ENCODE measurements at regions not wholly inside any gene's neighbourhood (a gene's known extent, or its start where the extent isn't known, plus 50 kb on each side); places are given as distances from the start of the nearest gene placed in this dataset.

DNA sequence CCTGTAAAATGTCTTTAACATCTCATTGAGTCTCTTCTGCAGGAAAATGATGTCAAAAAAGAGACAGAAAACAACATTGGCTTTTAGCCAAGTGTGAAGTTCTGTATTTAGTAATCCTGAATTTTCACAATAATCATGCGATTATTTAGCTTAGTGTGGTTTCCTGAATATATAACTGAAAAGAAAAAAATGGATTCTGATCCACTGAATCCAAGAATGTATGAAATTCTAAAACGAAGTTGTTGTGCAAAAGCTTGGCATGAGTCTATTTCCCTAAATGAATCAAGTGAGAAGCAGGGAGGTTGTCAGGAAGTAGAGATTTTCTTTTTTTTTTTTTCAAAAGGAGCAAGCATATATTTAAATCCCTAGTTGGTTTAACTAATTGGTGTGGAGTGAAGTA, 145.9 kb upstream of the CDH6 start:
- no peaks in the 10 kb centered on the region for H3K27me3 ChIP-seq
- H3K27ac ChIP-seq, result no peak overlapping the region
- TF ChIP-seq, protein P1, sequence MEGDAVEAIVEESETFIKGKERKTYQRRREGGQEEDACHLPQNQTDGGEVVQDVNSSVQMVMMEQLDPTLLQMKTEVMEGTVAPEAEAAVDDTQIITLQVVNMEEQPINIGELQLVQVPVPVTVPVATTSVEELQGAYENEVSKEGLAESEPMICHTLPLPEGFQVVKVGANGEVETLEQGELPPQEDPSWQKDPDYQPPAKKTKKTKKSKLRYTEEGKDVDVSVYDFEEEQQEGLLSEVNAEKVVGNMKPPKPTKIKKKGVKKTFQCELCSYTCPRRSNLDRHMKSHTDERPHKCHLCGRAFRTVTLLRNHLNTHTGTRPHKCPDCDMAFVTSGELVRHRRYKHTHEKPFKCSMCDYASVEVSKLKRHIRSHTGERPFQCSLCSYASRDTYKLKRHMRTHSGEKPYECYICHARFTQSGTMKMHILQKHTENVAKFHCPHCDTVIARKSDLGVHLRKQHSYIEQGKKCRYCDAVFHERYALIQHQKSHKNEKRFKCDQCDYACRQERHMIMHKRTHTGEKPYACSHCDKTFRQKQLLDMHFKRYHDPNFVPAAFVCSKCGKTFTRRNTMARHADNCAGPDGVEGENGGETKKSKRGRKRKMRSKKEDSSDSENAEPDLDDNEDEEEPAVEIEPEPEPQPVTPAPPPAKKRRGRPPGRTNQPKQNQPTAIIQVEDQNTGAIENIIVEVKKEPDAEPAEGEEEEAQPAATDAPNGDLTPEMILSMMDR (IDR thresholded peaks at IDR 0.05), result no peak
- no peaks in the 10 kb centered on the region for H3K9me3 ChIP-seq
- H3K36me3 ChIP-seq, result no peaks in the 10 kb centered on the region
- no peak for DNase-seq (ENCODE audit: low spot score)
- H3K4me3 ChIP-seq, result no peak overlapping the region
- H3K4me1 ChIP-seq, result no peaks in the 10 kb centered on the region

DNA sequence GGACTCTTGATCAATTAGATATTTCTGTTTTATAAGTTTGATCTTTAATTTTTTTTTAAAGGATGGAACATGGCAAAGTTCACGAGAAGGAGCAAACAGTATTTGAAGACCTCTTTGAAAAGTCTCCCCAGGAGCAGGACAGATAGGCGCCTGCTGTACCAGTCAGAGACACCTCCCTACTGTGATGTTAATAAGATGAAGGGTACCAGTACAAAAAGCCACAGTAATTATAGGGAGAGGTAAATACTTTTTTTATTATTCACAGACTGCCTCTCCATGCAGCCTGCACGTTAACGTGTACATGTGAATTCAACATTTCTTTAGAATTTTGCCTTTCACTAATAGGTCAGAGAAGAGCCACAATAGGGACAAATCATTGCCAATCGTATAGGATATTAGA, 146.5 kb upstream of the CDH6 start:
- Histone ChIP-seq H3K27ac (no peak overlapping the region), H3K36me3 (no peaks in the 10 kb centered on the region), H3K27me3 (no peaks in the 10 kb centered on the region), H3K4me3 (no peak overlapping the region), H3K4me1 (no peaks in the 10 kb centered on the region), H3K9me3 (no peaks in the 10 kb centered on the region)
- DNase-seq (ENCODE audit: low spot score), result no peak
- TF ChIP-seq, protein P1 (IDR thresholded peaks at IDR 0.05), result no peak

DNA sequence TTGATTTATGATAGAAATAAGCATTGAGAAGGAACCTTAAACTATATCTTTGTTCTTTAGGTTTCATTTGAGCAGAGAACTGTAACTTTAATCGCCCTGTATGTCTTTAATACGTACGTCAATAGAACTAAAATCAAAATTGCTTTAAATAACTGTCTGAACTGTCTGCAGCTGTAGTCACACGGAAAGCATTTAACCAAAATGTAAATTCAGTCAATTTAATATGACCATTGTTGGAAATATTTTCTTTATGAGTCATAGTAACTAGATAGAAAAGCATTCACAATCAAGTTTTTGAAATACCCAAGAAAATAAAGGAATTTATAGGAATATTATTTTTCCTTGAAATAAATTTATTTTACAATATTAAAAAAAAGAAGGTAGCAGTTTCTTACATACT, 157.1 kb upstream of the CDH6 start:
- Histone ChIP-seq H3K9me3 (peaks cover 0 to 9% of the 10 kb centered on the region in 2 donors), H3K4me1 (no peaks in the 10 kb centered on the region), H3K27ac (no peak overlapping the region), H3K27me3 (no peaks in the 10 kb centered on the region), H3K36me3 (no peaks in the 10 kb centered on the region), H3K4me3 (no peak overlapping the region)
- TF ChIP-seq, protein P1 (IDR thresholded peaks at IDR 0.05), result no peak
- DNase-seq (ENCODE audit: low spot score), result no peak

DNA sequence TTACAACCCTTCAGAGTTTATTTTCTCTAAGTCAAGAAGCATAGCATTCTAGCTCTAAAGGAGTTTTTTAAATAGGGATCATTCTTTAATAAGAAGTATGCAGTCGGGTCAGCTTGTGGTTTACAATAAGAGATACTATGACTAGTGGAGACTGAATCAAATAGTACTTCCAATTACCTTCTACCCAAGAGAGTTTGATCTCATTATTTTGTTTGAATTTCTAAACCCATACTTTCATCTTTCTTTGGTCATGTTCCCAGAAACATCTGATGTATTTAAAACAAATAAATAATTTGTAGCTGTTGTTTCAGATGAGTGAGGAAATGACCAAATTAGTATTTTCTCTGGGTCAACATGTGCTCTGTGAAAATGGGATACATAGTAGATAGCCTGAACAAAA, 160.2 kb upstream of the CDH6 start:
- no peaks in the 10 kb centered on the region for H3K27me3 ChIP-seq
- no peaks in the 10 kb centered on the region for H3K9me3 ChIP-seq
- no peak overlapping the region for H3K4me3 ChIP-seq
- H3K36me3 ChIP-seq, result no peaks in the 10 kb centered on the region
- DNase-seq (ENCODE audit: low spot score), result no peak
- TF ChIP-seq, protein P1 (IDR thresholded peaks at IDR 0.05), result no peak
- H3K27ac ChIP-seq, result no peak overlapping the region
- no peaks in the 10 kb centered on the region for H3K4me1 ChIP-seq

DNA sequence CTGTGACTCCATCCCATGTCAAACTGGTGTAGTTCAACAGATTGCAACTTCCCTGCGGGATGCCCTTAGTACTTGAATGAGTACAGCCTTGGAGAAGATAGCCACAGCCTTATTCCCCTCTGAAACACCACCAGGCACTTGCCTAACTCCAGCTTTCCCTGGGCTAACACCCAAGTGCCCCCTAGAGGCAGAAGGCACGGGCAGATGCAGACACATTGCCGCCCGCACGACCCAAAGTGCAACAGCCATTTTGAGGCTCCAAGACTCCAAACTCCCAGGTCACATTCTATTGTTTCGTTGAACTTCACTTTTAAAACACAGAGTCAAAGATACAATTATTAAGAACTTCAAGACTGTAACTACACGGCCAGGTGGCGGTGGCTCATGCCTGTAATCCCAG, 163.6 kb upstream of the CDH6 start:
- H3K27ac ChIP-seq, result no peak overlapping the region
- no peak for DNase-seq (ENCODE audit: low spot score)

DNA sequence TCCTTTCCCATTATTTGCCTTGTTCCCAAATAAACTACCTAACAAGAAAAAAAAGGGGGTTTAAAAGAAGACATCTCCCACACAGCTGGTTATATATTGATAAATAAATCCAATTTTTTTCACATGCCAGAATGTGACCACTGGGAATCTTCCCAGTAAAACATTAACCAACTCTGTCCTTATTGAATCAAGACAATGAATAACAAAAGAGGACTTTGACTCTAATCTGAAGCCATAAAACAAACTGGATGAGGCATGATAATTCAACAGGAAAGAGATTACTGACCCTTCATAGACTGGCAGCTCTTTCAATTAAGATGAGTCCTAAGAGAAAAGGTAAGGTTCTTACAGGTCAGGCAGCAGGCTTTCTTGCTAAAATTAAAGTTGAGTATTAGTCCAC, 165.8 kb upstream of the CDH6 start:
- H3K9me3 ChIP-seq, result no peaks in the 10 kb centered on the region
- TF ChIP-seq, protein P1 (IDR thresholded peaks at IDR 0.05), result no peak

More for the DNA sequence above, 163.6 kb upstream of the CDH6 start:
- H3K4me3 ChIP-seq, result no peak overlapping the region
- H3K36me3 ChIP-seq, result no peaks in the 10 kb centered on the region
- H3K9me3 ChIP-seq, result no peaks in the 10 kb centered on the region
- no peaks in the 10 kb centered on the region for H3K4me1 ChIP-seq
- H3K27me3 ChIP-seq, result no peaks in the 10 kb centered on the region
- TF ChIP-seq, protein P1 (IDR thresholded peaks at IDR 0.05), result no peak

More for the DNA sequence above, 165.8 kb upstream of the CDH6 start:
- DNase-seq (ENCODE audit: low spot score), result no peak
- Histone ChIP-seq H3K4me1 (no peaks in the 10 kb centered on the region), H3K36me3 (no peaks in the 10 kb centered on the region), H3K27me3 (no peaks in the 10 kb centered on the region), H3K4me3 (no peak overlapping the region), H3K27ac (no peak overlapping the region)
